AG09319 (cell line): ENCODE measurements at regions not wholly inside any gene's neighbourhood (a gene's known extent, or its start where the extent isn't known, plus 50 kb on each side); places are given as distances from the start of the nearest gene placed in this dataset.

Experiments used
- DNase-seq: peaks from one replicate; pipeline ENCODE4 v3.0.0-alpha.2; 2010; ENCODE audit warnings: low read depth; ENCODE audit errors: extremely low read depth
- TF ChIP-seq, protein P1 (sequence below): IDR thresholded peaks from 2 replicates; pipeline ENCODE4 v1.5.1; 2011; ENCODE audit warnings: low read depth, mild to moderate bottlenecking, inconsistent platforms, low read length, moderate library complexity

GRCh38 chr2:120924924-120925323 lies 189.3 kb downstream of the GLI2 start:
- TF ChIP-seq, protein P1, sequence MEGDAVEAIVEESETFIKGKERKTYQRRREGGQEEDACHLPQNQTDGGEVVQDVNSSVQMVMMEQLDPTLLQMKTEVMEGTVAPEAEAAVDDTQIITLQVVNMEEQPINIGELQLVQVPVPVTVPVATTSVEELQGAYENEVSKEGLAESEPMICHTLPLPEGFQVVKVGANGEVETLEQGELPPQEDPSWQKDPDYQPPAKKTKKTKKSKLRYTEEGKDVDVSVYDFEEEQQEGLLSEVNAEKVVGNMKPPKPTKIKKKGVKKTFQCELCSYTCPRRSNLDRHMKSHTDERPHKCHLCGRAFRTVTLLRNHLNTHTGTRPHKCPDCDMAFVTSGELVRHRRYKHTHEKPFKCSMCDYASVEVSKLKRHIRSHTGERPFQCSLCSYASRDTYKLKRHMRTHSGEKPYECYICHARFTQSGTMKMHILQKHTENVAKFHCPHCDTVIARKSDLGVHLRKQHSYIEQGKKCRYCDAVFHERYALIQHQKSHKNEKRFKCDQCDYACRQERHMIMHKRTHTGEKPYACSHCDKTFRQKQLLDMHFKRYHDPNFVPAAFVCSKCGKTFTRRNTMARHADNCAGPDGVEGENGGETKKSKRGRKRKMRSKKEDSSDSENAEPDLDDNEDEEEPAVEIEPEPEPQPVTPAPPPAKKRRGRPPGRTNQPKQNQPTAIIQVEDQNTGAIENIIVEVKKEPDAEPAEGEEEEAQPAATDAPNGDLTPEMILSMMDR = no peak
- DNase-seq = no peak

DNA sequence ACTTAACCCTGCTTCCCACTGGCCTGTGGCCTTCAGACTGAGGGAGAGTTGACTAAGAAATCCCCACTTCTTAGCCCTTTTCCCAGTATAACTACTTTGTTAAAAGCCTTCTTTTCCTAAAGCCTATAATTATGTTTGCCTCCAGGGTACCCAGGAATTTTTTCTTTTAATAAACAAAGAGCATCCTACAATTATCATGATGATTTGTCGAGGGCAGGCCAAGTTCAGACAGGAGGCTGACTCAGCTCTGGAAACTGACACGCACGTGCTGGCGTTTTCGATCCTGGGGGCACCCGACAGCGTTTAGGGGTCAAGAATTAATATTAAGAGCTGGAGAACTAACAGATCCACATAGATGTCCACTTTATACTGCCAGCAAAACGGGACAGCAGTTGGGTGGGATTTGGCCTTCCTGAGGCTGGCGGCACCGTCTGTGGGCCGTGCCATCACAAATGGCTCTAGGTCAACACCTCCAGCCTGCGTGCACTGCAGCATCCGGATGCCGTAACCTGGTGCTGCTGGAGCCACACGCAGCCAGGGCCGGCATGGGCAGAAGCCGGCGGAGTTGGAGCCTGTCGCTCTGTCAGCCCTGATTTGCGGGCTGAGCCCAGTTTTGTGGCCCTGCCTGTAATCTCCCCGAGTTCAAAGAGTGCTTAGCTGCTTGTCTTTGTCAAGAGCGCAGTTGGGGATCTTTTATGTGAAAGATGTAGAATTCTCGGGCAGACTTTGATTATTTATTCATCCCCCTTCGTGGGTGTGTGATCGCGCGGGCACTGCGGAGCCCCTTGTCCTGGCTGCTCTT lies 191.0 kb downstream of the GLI2 start:
- no peak for DNase-seq
- TF ChIP-seq, protein P1 = no peak

DNA sequence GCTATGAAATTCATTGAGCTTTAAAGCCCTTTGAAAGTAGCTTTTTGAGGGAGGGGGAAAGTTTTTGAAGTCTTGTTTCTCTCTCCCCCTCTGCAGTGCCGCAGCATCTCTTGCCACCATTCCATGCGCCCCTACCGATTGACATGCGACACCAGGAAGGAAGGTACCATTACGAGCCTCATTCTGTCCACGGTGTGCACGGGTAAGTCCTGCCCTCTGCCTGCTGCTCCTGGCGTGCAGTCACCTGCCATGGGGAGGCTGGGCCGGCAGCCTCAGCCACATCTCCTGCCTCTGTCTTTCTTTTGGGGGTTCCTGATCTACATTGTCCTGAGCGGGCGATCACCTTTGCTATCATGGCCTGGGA lies 191.6 kb downstream of the GLI2 start:
- DNase-seq = no peak

DNA sequence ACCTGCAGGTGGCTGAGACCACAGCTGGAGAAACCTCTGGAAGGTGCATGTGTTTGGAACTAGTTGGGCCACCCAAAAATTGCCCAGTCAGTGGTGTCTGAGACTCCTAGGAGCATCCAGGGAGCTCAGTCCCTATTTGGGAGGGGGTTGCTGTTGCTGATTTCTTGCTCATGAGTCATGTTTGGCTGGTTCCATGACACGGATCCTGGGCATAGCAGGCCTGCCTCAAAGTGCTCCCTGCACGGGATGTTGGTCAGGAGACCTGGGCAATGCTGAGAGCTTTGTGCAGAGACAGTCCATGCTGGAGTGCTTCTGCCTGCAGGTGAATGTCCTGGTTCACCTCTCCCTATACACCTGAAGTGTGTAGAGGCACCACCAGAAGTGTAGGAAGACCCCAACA lies 194.2 kb downstream of the GLI2 start:
- no peak for DNase-seq
- TF ChIP-seq, protein P1 = no peak

More for the DNA sequence above, 191.6 kb downstream of the GLI2 start:
- TF ChIP-seq, protein P1 = no peak

- no peak for DNase-seq
- TF ChIP-seq, protein P1 = no peak
Observed at GRCh38 chr2:120930236-120930635, 194.6 kb downstream of the GLI2 start.

DNA sequence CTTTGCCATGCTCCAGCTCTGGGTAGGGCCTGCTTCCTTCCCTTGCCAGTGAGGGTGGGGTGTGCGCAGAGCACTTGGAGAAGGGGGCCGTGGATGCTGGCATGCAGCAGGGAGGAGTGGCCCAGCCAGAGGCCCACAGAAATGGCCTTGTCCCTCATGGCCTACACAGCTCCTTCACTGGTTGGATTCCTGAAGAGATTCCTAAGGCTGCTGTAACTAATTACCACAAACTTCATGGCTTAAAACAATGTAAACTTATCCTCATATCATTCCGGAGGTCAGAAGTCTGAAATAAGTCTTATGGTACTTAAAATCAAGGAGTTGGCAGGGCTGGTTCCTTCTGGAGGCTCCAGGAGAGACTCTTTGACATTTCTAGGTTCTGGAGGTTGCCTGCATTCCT lies 195.2 kb downstream of the GLI2 start:
- TF ChIP-seq, protein P1 = no peak
- DNase-seq = no peak

- no peak for DNase-seq
Observed at GRCh38 chr2:120932472-120932871, 196.8 kb downstream of the GLI2 start.

More at GRCh38 chr2:120932472-120932871, 196.8 kb downstream of the GLI2 start:
- TF ChIP-seq, protein P1 = no peak
